ENCODE measurements at regions not wholly inside any gene's neighbourhood (a gene's known extent, or its start where the extent isn't known, plus 50 kb on each side); places are given as distances from the start of the nearest gene placed in this dataset.

DNA sequence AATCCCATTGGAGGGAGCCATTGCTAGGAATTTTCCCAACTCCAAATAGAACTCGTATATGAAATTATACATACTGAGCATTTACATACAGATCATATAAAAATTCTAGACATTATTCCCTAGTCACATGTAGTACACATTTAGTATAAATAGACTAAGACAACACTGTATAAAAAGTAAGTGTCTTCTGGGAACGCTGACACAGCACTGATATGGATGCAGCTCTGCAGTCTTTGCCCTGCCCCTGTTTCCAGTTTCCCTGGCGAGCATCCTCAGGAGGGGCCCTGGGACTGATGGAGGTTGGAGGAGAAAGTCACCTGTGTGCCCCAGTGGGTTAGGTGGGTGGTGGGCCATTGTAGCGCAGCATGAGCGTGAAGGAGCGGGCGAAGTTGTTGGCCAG is 97.8 kb upstream of the CLMN start:
- POLR2A ChIA-PET, result no interaction called here
- Histone ChIP-seq H3K4me1 (ENCODE audit: control insufficient read depth, insufficient read depth, low read length) (no peaks in the 10 kb centered on the region), H3K4me3 (ENCODE audit: low read depth, low read length) (no peak overlapping the region), H3K27ac (ENCODE audit: extremely low read depth, low read depth, low read length) (no peak overlapping the region), H3K36me3 (ENCODE audit: control insufficient read depth in 2 of 2, insufficient read depth in 1 of 2, low read length in 2 of 2) (no peaks in the 10 kb centered on the region), H3K9me3 (ENCODE audit: control insufficient read depth, insufficient read depth, low read depth, low read length) (no peaks in the 10 kb centered on the region)
- TF ChIP-seq ZNF280D (tag by site-specific recombination; IDR thresholded peaks at IDR 0.05) (no peak), SCRT1 (tag by site-specific recombination; IDR thresholded peaks at IDR 0.05; ENCODE audit: borderline replicate concordance) (no peak), YY2 (tag by site-specific recombination; IDR thresholded peaks at IDR 0.05) (no peak), YY1 (tag by site-specific recombination; IDR thresholded peaks at IDR 0.05) (no peak), ZBTB48 (tag by site-specific recombination; IDR thresholded peaks at IDR 0.05) (no peak), ZNF24 (tag by site-specific recombination; IDR thresholded peaks at IDR 0.05) (no peak), ZNF138 (tag by site-specific recombination; IDR thresholded peaks at IDR 0.05; ENCODE audit: borderline replicate concordance) (no peak), ZNF248 (tag by site-specific recombination; IDR thresholded peaks at IDR 0.05) (no peak)
- CTCF ChIA-PET, result no interaction called here

DNA sequence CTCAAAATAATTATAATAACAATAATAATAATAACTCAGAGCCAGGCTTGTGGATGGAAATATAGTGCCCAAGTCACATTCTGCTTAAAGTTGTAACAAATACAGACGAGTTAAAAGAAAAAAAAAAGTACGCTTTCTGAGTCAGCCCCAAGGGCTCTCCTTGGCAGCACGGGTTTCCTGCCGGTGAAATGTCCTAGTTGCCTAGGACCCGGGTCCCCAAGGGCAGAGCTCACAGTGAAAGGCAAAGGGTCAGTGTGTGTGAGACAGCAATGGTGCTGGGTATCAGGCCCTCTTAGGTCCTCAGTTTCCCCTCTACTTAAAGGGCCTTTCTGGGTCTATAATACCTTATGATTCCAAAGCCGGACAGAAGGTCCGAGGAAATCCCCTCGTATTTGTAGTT is 96.3 kb upstream of the CLMN start:
- no peaks in the 10 kb centered on the region for H3K36me3 ChIP-seq (ENCODE audit: control insufficient read depth in 2 of 2, insufficient read depth in 1 of 2, low read length in 2 of 2)
- H3K9me3 ChIP-seq (ENCODE audit: control insufficient read depth, insufficient read depth, low read depth, low read length), result no peaks in the 10 kb centered on the region
- H3K4me1 ChIP-seq (ENCODE audit: control insufficient read depth, insufficient read depth, low read length), result no peaks in the 10 kb centered on the region
- no peak for TF ChIP-seq ZNF776 (tag by site-specific recombination; IDR thresholded peaks at IDR 0.05; ENCODE audit: borderline replicate concordance)
- no peak for TF ChIP-seq ZNF202 (tag by site-specific recombination; IDR thresholded peaks at IDR 0.05; ENCODE audit: borderline replicate concordance)
- no peak for TF ChIP-seq ZNF704 (tag by site-specific recombination; IDR thresholded peaks at IDR 0.05)
- TF ChIP-seq ZBTB7A (tag by site-specific recombination; IDR thresholded peaks at IDR 0.05; ENCODE audit: low read depth), result no peak
- no peak for TF ChIP-seq ZNF174 (tag by site-specific recombination; IDR thresholded peaks at IDR 0.05)
- TF ChIP-seq ZNF580 (tag by site-specific recombination; IDR thresholded peaks at IDR 0.05), result no peak
- H3K27ac ChIP-seq (ENCODE audit: extremely low read depth, low read depth, low read length), result no peak overlapping the region
- ChIA-PET POLR2A (no interaction called here), CTCF (interaction anchor here (0.8 to 2.4 kb wide), 3 partner anchors 11 to 16 kb away, joined by 3 to 8 read pairs (median 4); no protein-coding TSS in a partner anchor)
- H3K4me3 ChIP-seq (ENCODE audit: low read depth, low read length), result no peak overlapping the region

DNA sequence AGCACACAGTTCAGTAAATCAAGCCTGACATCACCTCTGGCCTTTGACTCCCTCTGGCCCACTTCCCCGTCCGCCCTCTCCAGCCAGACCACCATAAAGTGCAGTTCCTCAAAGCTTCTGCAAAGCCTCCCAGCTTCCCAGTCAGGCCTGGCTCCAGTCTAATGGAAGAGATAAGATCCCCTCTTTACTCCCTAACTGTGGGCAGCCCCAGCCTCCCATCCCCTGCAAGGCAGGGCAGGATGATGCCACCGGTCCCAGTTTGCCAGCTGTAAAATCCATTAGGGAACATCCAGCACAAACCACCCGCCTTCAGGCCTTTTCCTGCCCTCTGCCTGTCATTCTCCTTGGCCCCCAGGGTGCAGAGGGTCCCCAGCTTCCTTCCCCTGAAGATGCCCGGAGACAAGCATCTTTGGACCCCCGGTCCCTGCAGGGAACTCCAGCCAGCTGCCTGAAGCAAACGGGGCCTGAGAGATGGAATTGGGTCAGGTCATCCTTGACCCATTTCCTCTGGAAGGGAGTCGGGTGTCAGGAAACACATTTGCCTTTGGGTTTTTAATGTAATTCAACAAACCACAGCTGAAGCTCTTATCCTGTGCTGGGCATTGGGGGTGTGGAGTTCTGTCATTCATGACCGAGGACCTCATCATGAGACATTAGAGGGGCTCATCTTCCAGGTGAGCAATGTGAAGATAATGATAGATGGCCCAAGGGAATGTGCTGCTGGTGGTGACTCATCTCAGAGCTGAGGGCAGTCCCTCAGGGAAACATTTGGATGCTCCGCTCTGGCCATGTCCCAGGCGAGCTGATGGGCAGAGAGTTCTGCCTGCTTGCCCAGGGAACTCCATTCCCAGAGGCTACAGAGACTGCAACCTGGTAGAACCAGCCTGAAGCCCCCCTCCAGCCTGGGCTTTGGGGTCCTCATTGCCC is 93.8 kb upstream of the CLMN start:
- H3K27ac ChIP-seq (ENCODE audit: extremely low read depth, low read depth, low read length), result no peak overlapping the region
- CTCF ChIA-PET, result interaction anchor here (0.6 to 2.4 kb wide), 2 partner anchors 13 kb away, joined by 3 to 8 read pairs; no protein-coding TSS in a partner anchor
- H3K4me3 ChIP-seq (ENCODE audit: low read depth, low read length), result no peak overlapping the region
- no peaks in the 10 kb centered on the region for H3K4me1 ChIP-seq (ENCODE audit: control insufficient read depth, insufficient read depth, low read length)
- no peaks in the 10 kb centered on the region for H3K36me3 ChIP-seq (ENCODE audit: control insufficient read depth in 2 of 2, insufficient read depth in 1 of 2, low read length in 2 of 2)
- POLR2A ChIA-PET, result no interaction called here
- no peaks in the 10 kb centered on the region for H3K9me3 ChIP-seq (ENCODE audit: control insufficient read depth, insufficient read depth, low read depth, low read length)
- no peak for TF ChIP-seq ZNF202 (tag by site-specific recombination; IDR thresholded peaks at IDR 0.05; ENCODE audit: borderline replicate concordance)
- TF ChIP-seq ZNF529 (tag by site-specific recombination; IDR thresholded peaks at IDR 0.05; ENCODE audit: insufficient replicate concordance), result no peak
- TF ChIP-seq ZNF514 (tag by site-specific recombination; IDR thresholded peaks at IDR 0.05), result no peak
- no peak for TF ChIP-seq ZNF626 (tag by site-specific recombination; IDR thresholded peaks at IDR 0.05)
- TF ChIP-seq ZNF707 (tag by site-specific recombination; IDR thresholded peaks at IDR 0.05), result no peak
- TF ChIP-seq ZNF335 (tag by site-specific recombination; conservative IDR thresholded peaks at IDR 0.05), result no peak
- TF ChIP-seq, protein P1, sequence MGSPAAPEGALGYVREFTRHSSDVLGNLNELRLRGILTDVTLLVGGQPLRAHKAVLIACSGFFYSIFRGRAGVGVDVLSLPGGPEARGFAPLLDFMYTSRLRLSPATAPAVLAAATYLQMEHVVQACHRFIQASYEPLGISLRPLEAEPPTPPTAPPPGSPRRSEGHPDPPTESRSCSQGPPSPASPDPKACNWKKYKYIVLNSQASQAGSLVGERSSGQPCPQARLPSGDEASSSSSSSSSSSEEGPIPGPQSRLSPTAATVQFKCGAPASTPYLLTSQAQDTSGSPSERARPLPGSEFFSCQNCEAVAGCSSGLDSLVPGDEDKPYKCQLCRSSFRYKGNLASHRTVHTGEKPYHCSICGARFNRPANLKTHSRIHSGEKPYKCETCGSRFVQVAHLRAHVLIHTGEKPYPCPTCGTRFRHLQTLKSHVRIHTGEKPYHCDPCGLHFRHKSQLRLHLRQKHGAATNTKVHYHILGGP (tag by site-specific recombination; IDR thresholded peaks at IDR 0.05), result no peak
- no peak for TF ChIP-seq ZNF146 (tag by site-specific recombination; IDR thresholded peaks at IDR 0.05)
- TF ChIP-seq ZNF416 (tag by site-specific recombination; IDR thresholded peaks at IDR 0.05), result no peak
- no peak for TF ChIP-seq ZSCAN4 (tag by site-specific recombination; IDR thresholded peaks at IDR 0.05)
- no peak for TF ChIP-seq ZNF354C (tag by site-specific recombination; IDR thresholded peaks at IDR 0.05; ENCODE audit: borderline replicate concordance, low read depth)

Measured in HEK293 (cell line).